D721Med (cell line): ENCODE measurements at regions not wholly inside any gene's neighbourhood (a gene's known extent, or its start where the extent isn't known, plus 50 kb on each side); places are given as distances from the start of the nearest gene placed in this dataset.

ENCODE experiments used
- DNase-seq: peaks from one replicate; pipeline ENCODE4 v3.0.0; 2011; ENCODE audit warnings: low spot score; ENCODE audit not compliant: insufficient read length
- FAIRE-seq: peaks from 2 replicates; lab custom pipeline; 2011; peaks lifted over from hg19 to GRCh38; lab: Jason Lieb, UNC
- TF ChIP-seq, protein P1 (sequence below): IDR thresholded peaks from 2 replicates; pipeline ENCODE4 v1.5.1; 2012; ENCODE audit warnings: mild to moderate bottlenecking, control low read depth; ENCODE audit not compliant: insufficient read depth; ENCODE audit errors: missing control alignments

DNA sequence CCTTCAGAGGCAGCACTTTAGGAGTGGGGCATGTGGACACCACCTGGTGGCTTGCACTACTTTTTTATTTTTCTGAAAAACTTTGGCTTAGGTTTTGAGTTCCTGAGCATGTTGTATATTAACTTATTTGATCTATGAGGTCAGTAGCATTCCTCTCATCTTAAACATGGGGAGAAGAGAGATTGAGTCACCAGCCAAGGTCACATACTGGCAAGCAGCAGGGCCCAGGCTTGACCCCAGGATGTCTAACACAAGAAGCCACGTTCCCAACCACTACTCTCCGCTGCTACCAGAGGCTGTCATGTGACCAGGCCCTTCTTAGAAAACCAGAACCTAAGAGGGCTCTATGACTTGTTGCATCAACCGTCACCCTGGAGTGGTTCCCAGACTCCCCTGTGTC is 210.3 kb upstream of the GPR26 start:
- TF ChIP-seq, protein P1, sequence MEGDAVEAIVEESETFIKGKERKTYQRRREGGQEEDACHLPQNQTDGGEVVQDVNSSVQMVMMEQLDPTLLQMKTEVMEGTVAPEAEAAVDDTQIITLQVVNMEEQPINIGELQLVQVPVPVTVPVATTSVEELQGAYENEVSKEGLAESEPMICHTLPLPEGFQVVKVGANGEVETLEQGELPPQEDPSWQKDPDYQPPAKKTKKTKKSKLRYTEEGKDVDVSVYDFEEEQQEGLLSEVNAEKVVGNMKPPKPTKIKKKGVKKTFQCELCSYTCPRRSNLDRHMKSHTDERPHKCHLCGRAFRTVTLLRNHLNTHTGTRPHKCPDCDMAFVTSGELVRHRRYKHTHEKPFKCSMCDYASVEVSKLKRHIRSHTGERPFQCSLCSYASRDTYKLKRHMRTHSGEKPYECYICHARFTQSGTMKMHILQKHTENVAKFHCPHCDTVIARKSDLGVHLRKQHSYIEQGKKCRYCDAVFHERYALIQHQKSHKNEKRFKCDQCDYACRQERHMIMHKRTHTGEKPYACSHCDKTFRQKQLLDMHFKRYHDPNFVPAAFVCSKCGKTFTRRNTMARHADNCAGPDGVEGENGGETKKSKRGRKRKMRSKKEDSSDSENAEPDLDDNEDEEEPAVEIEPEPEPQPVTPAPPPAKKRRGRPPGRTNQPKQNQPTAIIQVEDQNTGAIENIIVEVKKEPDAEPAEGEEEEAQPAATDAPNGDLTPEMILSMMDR = no peak
- no peak for DNase-seq
- FAIRE-seq = no peak

DNA sequence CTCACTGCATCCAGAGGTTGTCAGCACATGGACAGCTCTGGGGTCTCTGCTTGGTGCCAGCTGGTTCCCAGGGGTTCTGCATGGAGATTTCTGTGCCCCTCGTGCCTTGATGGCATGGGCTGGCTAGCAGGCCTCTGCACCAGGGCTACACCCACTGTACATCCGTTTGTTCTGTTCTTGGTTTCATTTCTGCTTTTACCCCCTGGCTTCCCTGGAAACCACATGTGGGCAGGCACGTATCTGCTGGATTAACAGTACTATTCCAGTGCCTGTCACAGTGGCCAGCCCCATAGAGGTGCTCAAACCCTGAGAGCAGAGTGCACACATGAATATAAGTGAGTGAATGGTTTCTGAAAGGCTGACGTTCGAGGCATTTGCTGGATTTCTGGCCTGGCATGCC is 207.2 kb upstream of the GPR26 start:
- DNase-seq (no peak), FAIRE-seq (no peak)
- TF ChIP-seq, protein P1 = no peak

DNA sequence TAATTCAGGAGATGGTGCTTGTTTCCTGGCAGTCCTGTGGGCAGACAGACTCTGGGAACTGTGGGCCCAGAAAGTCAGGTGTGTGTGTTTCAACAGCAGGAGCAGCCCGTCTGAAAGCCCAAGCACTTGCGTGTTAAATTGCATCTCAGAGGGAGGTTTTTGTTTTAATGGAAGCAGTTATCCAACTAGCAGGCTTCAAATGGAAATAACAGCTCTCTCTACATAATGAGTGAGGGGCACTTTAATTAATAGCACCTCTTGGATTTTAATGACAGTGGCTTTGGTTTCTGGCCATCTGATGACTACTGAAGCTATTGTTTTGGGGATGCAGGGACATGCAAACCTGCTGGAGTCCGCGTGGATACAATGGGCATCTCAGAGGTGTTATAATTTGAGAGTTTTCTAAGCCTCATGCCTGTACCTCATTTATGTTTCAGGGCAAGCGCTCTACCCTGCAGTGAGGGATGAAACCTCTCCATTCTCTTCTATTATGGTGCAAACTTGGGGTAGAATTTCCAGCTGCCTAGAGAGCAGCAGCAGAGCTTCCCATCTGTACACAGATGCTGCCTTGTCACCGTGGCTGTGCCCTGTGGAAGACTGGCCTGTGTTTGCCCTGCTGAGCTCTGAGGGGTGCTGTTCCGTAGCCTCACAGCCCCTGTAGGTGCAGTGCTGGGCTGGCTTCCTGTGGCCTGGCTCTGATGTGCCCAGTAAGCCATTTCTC is 206.6 kb upstream of the GPR26 start:
- FAIRE-seq (no peak), DNase-seq (no peak)
- TF ChIP-seq, protein P1 = no peak

DNA sequence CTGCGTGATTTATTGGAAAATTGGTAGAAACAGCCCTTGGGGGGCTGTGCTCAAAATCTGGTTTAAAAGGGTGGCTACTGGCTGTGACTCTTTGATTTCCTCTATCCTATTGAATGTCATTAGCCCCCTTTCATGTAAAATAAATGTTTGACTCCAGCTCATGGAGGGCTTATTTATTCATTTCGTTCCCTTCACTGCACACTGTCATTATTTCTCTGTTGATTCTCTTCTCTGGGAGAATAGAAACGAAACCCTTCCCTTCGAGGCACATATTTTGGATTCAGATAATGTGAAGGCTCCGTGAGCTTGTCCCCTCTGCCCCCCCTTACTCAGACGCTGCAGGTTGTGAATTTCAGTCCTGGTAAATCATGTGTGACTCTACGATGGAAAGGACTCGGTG is 203.9 kb upstream of the GPR26 start:
- DNase-seq (no peak), FAIRE-seq (no peak)
- TF ChIP-seq, protein P1 = no peak

DNA sequence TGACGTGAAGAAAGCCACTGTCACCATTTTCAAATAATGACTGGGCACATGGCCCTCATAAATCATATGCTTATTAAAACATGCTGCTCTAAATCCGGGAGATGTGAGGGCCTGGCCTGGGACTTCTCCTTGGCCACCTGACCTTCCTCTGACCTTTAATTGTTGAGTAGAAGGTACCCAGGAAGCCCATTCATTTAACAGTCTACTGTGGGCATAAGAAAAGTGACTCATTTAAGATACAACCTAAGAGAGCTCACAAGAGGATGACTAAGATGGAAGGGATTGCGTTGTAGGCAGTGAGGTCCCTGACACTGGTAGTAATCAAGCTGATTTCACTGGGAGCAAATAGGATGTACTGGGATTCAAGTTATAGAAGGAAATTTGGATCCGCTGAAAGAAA is 203.4 kb upstream of the GPR26 start:
- TF ChIP-seq, protein P1 = no peak
- FAIRE-seq (no peak), DNase-seq (no peak)

DNA sequence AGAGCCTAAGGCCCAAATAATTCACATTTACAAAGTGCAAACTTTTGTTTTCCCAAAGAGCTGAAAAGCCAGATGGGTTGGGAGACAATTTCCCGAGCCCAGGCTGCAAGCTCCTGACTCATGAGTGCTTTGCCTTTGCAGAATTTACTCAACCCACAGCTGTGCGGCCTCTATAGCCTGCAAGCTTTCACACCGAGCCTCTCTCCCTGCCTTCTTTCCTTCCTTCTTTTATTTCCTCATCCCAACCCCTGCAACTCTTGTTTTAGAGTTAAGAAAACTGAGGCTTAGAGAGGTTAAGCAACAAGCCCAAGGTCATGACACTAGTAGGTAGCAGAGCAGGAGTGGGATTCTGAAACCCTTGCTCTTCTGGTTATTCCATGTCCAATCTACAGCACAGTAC is 203.0 kb upstream of the GPR26 start:
- FAIRE-seq = no peak
- no peak for DNase-seq
- TF ChIP-seq, protein P1 = no peak

DNA sequence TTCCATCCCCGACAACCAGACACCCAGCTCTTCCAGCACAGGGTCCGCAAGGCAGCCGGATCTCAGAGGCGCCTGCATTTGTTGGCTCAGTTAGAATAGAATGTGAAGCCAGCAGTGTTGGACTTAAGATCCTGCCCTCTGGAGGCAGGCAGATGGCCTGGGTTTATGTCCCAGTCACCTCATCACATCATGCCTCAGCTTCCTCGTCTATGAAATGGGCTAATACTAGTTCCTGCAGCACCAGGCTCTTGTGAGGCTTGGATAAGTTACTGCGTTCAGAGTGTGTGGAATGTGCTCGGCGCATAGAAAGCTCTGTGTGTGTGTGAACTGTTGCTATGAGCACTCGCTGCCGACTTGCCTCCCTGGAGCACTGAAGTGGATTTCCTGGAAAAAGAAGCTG is 202.5 kb upstream of the GPR26 start:
- FAIRE-seq (no peak), DNase-seq (no peak)
- TF ChIP-seq, protein P1 = no peak
